ENCODE measurements at regions not wholly inside any gene's neighbourhood (a gene's known extent, or its start where the extent isn't known, plus 50 kb on each side); places are given as distances from the start of the nearest gene placed in this dataset.
"Not testable (repeated sequence)": the region's sequence is repeated elsewhere in the genome, so short reads cannot be mapped to it uniquely, and the experiment has no call there.

GRCh38 chr12:47350062-47350408 is 270.3 kb upstream of the AMIGO2 start:
- no peak for DNase-seq

DNA sequence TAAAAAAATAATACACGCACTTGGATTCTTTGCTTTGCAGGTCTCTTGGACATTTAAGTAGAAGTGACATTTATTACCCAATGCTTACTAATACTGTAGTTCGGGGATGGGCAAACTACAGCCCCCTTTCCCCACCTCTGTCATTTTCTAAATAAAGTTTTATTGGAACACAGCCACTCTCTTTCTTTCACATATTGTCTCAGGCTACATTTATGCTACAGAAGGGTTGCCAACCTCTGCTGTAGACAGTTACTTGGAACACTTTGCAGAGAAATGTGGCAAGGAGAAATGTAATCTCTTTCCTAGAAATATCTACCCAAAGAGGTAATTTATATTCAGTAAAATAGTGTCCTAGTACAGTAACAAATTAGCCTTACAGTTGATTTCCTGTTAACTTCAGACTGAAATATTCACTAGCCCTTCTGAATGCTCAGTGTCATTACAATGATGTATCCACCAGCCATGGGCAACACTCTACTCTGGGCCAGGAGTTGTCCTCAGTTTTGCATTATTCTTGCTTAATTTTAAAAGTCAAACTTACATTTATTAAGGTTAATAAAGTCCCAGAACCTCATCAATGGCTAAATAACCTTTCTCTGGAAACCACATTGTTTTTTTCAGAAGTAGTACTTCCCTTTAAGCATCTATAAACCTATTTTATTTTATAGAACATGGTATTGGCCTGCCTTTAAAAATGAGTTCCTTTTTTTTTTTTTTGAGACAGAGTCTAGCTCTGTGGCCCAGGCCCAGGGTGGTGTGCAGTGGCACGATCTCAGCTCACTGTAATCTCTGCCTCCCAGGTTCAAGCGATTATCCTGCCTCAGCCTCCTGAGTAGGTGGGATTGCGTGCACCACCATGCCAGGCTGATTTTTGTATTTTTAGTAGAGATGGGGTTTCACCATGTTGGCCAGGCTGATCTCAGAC is 269.6 kb upstream of the AMIGO2 start:
- no peak for DNase-seq

GRCh38 chr12:47348206-47348605 is 268.4 kb upstream of the AMIGO2 start:
- no peak for DNase-seq

GRCh38 chr12:47346251-47347019 is 266.7 kb upstream of the AMIGO2 start:
- DNase-seq, result no peak

DNA sequence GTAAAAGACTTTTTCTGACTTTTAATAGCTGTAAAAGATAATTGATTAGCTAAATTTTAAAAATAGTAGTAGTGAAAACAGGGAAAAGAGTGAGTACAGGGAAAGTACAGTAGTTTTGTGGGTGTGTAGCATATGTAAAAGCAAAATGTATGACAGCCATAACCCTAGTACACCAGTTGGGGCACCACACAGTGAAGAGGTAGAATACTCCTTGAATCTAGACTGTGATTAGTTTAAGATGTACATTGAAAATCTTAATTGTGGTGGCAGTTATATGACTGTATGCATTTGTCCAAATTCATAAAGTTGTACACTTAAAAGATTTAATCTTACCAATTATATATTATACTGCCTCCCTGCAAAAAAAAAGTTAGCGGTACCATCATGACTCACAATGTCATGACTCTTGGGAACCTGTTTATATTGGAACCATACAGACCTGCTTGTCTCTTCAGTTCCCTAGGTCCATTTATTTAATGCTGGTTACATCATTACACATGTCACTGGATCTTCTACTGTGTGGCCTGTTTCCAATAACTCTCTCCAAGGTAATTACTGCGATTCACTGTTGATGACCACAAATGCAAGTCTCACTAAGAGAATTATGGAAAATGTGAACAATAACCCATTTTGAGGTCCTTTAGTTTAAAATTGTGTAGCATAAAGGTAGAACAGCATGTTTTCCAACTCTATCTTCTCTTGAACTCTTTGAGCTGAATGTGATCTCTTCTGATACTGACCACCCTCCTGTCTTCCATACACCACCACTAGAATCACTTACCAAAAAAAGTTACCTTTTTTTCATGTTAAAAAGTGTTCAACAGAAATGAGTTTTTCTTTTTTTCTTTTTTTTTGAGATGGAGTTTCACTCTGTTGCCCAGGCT is 264.2 kb upstream of the AMIGO2 start:
- DNase-seq, result no peak

DNA sequence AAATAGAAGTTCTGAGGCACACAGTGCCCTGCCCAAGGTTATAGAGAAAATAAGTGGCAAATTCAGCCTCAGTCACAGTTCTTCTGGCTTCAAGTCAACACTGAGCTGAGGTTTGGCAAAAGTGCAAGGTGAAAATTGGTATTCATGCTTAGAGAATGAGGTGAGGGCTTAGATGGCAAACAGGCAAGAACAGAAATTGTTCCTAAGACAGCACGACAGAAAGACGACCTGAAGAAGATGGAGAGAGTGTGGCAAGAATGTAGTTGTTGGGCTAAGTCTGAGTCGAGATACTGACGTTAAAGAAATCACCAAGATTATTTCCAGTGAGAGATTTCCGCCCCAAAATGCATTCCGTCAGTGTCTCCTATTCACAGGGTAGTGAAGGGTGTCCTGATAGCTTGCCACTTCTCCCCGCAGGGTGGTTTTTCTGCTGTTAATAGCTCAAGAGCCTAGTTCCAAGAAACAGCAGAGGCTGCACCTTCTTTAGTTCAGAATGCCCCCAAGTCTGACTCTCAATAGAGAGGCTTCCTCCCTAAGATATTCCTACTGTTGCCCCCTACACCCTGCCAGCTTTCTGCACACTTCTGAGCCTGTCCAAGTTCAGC is 260.8 kb upstream of the AMIGO2 start:
- no peak for DNase-seq

- DNase-seq, result no peak
Observed at GRCh38 chr12:47337581-47337980, 257.8 kb upstream of the AMIGO2 start.

DNA sequence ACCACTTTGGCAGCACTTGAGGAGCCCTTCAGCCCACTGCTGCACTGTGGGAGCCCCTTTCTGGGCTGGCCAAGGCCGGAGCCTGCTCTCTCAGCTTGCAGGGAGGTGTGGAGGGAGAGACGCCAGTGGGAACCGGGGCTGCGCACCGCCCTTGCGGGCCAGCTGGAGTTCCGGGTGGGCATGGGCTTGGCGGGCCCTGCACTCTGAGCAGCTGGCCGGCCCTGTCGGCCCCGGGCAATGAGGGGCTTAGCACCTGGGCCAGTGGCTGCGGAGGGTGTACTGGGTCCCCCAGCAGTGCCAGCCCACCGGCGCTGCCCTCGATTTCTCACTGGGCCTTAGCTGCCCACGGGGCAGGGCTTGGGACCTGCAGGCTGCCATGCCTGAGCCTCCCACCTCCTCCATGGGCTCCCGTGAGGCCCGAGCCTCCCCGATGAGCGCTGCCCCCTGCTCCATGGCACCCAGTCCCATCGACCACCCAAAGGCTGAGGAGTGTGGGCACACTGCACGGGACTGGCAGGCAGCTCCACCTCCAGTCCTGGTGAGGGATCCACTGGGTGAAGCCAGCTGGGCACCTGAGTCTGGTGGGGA is 253.6 kb upstream of the AMIGO2 start:
- DNase-seq, result not testable (repeated sequence)

GRCh38 chr12:47328831-47329545 is 249.2 kb upstream of the AMIGO2 start:
- no peak for DNase-seq

GRCh38 chr12:47326190-47326589 is 246.4 kb upstream of the AMIGO2 start:
- DNase-seq, result no peak

DNA sequence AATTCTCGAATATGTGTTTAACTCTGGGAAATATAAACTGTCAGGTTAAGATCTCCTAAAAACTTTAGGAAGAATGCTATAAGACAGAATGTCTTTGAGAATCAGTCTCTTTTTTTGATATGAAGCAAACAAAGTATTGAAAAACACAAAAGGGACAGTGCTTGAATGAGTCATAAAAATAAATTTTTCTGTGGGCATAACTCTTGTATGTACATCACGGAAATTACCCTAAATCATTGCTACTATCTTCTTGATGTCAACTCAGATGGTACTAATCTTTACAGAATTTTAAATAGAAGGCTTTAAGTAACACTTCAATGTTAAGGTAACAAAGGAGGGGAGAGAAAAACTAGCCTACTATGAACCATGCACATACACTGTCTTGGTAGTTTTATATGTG is 244.0 kb upstream of the AMIGO2 start:
- no peak for DNase-seq

DNA sequence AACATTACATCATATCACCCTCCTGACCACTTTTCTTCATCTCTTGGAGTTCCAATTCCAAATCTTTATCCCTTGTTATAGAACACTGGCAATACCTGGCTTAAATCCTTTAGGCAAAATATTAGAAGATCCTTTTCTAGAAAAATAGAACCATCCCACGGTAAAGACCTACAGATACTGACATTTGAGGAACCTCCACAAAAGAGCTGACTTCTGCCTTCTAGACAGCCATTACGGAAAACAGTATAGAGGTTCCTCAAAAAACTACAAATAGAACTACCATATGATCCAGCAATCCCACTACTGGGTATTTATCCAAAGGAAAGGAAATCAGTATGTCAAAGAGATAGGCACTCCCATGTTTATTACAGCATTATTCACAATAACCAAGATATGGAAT is 241.7 kb upstream of the AMIGO2 start:
- no peak for DNase-seq

DNA sequence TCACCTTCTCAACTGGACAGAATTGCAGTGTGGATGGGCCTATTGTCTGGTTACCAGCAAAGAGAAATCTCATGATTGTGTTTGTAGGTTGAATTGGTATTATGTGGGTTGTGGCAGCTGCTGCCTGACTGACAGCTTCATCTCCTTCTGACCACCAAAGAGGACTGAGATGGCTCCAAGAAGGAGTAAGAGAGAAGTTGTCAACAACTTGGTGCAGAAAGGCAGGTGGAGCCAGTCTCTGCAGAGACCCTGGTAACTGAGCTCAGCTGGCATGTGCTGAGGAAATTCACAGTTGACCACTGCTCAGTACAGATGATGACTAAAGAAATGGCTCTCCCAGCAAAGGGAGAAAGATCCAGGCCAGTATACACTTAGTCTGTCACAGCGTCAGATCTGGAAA is 240.0 kb upstream of the AMIGO2 start:
- DNase-seq, result no peak

DNA sequence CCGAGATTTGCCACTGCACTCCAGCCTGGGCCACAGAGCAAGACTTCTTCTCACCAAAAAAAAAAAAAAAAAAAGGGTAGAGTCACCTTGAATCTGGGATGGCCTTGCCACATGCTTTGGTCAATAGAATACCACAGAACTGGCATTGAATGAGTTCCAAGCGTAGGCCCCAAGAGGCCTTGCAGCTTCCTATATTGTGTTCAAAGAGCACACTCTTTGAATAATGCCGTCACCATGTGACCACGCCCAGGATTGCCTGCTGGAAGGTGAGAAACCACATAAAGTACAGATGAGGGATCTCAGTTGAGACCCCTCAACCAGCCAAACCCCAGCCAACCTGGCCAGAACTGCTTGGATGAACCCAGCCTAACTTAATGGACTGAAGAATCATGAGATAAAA is 239.2 kb upstream of the AMIGO2 start:
- DNase-seq, result no peak

DNA sequence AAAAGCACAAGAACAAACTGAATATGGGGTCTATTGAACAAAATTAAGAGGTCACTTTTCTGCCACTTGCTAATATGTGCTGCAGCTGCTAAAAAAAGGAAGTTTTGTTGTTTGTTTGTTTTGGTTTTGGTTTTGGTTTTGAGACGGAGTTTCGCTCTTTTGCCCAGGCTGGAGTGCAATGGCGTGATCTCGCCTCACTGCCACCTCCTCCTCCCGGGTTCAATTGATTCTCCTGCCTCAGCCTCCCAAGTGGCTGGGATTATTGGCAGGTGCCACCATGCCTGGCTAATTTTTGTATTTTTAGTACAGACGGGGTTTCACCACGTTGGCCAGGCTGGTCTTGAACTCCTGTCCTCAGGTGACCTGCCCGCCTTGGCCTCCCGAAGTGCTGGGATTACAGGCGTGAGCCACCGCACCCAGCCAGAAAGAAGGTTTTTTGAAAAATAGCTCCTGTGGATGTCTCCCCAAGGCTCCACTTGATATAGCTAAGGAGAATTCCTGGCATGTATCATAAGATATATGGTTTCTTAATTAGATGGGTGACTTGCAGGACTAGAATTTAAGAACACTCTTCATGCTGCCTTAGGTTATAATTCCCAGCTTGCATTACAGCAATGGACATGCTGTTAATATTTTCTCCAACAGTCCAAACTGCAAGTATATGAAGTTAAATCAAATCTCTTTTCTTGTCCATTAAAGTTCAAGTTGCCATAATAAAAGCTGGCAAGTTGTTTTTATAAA is 237.6 kb upstream of the AMIGO2 start:
- no peak for DNase-seq

- DNase-seq, result no peak
Observed at GRCh38 chr12:47316609-47317049, 236.9 kb upstream of the AMIGO2 start.

- DNase-seq, result no peak
Observed at GRCh38 chr12:47314996-47315395, 235.2 kb upstream of the AMIGO2 start.

- no peak for DNase-seq
Observed at GRCh38 chr12:47312808-47313426, 233.2 kb upstream of the AMIGO2 start.

DNA sequence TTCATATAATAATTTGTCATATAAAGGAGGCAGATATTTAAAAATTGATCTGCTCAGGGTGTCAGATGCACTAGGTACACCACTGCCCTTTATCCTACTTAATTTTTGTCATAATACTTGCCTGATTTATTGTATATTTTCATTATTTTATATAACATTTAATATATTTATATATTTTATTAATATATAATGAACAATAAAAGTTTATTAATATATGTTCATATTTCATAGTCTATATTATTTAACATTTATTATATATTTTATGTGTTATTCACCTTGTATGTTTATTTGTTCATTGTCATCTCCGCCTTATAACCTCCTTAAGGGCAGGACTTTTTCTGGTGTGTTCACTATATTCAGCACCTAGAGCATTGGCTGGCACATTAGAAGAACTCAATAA is 232.4 kb upstream of the AMIGO2 start:
- no peak for DNase-seq
